ENCODE measurements at regions not wholly inside any gene's neighbourhood (a gene's known extent, or its start where the extent isn't known, plus 50 kb on each side); places are given as distances from the start of the nearest gene placed in this dataset.
"Not testable (repeated sequence)": the region's sequence is repeated elsewhere in the genome, so short reads cannot be mapped to it uniquely, and the experiment has no call there.

DNA sequence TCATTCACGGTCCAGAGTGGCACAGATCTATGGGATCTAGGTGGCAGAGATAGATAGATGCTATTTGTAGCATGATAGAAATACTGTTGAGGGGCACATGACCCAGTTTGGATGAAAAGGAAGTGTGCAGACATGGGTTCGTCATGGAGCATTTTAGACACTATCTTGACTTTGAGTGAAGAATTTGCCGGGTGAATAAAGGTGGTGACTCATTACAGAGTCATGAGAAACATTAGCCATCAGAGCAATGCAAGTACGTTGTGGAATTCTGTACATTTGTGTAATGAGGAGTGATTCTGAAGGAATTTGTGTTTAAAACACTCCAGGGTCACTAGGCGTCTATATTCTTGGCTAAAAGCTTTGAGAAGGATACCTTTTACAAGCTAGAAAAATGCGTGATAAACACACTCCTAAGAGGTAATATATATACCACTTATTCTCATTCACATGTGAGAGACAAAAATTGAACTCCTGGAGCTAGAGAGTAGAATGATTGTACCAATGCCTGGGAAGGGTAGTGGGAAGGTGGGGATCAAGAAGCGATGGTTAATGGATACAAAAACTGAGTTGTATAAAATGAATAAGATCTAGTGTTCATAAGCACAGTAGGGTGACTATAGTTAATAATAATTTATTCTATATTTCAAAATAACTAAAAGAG, 593.7 kb upstream of the LUZP2 start:
- DNase-seq (ENCODE audit: low read depth in 3 of 3, low spot score in 2 of 3): no peak

DNA sequence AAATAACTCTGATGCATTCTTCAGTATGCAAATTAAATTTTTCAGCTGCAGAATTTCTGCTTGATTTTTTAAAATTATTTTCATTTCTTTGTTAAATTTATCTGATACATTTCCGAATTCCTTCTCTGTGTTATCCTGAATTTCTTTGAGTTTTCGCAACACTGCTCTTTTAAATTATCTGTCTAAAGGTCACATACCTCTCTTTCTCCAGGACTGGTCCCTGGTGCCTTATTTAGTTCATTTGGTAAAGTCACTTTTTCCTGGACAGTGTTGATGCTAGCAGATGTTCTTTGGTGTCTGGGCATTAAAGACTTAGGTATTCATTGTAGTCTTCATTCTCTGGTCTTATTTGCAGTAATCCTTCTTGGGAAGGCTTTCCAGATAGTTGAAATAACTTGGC, 577.4 kb upstream of the LUZP2 start:
- no peak for DNase-seq (ENCODE audit: low read depth in 3 of 3, low spot score in 2 of 3)

DNA sequence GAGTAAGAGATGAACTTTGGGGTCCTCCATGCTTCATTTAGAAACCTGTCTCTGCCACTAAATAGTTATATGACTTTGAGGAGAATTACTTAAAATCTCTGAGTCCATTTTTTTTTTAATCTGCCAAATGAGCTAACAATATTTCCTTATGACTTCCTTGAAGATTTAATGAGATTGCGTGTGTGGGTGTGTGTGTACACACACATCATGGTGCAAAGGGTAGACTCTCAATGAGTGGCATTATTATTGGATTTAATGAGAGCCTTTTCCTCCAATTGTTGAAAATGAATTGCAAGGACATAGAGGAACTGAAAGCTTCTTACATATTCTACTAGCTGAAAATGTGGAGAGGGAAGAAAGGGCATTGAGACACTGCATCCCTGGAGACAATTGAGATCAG, 573.5 kb upstream of the LUZP2 start:
- no peak for DNase-seq (ENCODE audit: low read depth in 3 of 3, low spot score in 2 of 3)

DNA sequence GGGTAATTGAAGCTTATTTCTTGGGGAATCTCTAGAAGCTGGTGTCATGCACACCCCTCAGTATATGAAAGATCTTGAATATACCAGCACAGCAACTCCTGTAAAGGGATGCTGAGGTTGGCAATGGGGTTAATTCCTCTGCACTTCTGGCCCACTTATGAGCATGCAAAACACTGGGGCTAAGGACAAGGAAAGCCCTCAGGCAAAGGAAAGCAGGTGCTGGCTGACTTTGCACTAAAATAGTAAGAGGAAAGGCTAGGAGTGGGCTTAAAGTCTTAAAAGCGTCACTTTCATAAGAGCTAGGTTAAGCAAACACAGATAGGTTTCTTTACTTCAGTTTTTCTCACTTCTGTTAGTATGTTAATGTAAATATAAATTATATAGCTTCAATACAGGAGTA, 572.6 kb upstream of the LUZP2 start:
- no peak for DNase-seq (ENCODE audit: low read depth in 3 of 3, low spot score in 2 of 3)

DNA sequence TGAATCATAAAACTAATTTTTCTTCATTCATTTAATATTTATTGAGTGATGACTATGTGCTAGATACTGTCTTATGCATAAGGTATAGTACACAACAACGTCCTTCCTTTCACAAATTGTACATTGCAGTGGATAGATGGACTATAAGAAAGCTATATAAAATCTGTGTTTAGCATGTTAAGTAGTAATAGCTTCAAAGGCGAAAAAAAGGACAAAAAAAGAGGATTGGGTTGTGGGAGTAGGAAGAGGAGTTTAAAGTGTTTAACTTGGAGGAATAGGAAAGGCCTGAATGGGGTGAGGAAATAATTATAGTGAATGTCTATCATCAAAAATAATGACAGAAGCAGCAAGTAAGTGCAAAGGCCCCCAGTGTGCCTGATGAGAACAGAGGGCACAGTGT, 565.4 kb upstream of the LUZP2 start:
- DNase-seq (ENCODE audit: low read depth in 3 of 3, low spot score in 2 of 3): no peak

DNA sequence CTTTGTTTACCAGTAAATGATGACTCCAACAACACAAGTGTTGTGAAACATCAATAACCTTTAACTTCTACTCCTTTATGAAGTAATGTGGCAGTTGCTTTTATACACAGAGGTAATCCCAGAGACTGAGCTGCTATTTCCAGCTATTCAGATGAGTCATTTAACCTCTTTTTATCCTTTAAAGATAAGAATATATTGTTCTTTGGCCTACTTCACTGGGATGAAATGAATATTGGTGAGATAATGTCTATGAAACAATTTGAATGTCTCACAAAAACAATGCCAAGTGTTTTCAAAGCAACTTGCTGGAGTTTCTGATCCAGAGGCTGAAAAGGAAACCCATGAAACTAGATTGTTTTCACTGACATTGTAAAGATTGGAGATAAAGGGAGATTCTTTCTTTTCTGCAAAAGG, 564.4 kb upstream of the LUZP2 start:
- DNase-seq (ENCODE audit: low read depth in 3 of 3, low spot score in 2 of 3): no peak

DNA sequence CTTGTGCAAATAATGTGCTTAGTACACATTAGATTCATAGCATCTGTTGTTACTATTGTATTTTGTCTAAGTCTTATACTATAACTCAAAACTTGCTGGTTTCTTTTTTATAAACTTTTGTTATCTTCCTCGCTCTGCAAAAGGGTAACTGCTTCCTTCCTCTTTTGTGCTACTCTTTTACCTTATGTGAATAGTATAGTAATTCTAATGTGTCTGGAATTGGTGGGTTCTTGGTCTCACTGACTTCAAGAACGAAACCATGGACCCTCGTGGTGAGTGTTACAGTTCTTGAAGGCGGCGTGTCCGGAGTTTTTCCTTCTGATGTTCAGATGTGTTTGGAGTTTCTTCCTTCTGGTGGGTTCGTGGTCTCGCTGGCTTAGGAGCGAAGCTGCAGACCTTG, 563.1 kb upstream of the LUZP2 start:
- no peak for DNase-seq (ENCODE audit: low read depth in 3 of 3, low spot score in 2 of 3)

DNA sequence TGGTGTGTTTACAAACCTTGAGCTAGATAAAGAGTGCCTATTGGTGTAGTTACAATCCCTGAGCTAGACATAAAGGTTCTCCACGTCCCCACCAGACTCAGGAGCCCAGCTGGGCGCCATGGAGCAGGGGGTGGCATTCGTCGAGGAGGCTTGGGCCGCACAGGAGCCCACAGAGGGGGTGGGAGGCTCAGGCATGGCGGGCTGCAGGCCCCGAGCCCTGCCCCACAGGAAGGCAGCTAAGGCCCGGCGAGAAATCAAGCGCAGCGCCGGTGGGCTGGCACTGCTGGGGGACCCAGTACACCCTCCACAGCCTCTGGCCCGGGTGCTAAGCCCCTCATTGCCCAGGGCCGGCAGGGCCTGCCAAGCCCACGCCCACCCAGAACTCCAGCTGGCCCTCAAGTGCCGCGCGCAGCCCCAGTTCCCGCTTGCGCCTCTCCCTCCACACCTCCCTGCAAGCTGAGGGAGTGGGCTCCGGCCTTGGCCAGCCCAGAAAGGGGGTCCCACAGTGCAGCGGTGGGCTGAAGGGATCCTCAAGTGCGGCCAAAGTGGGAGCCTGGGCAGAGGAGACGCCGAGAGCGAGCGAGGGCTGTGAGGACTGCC, 562.1 kb upstream of the LUZP2 start:
- not testable (repeated sequence) for DNase-seq (ENCODE audit: low read depth in 3 of 3, low spot score in 2 of 3)

DNA sequence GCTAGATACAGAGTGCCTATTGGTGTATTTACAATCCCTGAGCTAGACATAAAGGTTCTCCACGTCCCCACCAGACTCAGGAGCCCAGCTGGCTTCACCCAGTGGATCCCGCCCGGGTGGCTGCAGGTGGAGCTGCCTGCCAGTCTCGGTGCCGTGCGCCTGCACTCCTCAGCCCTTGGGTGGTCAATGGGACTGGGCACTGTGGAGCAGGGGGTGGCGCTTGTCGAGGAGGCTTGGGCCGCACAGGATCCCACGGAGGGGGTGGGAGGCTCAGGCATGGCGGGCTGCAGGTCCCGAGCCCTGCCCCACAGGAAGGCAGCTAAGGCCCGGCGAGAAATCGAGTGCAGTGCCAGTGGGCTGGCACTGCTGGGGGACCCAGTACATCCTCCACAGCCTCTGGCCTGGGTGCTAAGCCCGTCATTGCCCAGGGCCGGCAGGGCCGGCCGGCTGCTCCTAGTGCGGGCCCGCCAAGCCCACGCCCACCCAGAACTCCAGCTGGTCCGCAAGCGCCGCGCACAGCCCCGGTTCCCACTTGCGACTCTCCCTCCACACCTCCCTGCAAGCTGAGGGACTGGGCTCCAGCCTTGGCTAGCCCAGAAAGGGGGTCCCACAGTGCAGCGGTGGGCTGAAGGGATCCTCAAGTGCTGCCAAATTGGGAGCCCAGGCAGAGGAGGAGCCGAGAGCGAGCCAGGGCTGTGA, 554.6 kb upstream of the LUZP2 start:
- DNase-seq (ENCODE audit: low read depth in 3 of 3, low spot score in 2 of 3): not testable (repeated sequence)

DNA sequence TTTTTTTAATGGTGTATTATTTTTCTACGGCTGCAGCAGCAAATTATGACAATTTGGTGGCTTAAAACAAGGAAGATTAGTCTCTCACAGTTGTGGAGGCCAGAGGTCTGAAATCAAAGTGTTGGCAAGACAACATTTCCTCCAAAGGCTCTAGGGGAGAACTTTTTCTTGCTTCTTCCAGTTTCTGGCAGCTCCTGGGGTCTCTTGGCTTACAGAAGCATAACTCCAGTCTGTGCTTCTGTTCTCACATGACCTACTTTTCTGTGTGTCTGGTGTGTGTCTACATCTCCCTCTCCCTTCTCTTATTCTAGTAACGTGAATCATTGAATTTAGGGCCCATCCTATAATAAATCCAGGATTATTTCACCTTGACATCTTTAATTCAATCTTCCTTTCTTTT, 551.9 kb upstream of the LUZP2 start:
- no peak for DNase-seq (ENCODE audit: low read depth in 3 of 3, low spot score in 2 of 3)

DNA sequence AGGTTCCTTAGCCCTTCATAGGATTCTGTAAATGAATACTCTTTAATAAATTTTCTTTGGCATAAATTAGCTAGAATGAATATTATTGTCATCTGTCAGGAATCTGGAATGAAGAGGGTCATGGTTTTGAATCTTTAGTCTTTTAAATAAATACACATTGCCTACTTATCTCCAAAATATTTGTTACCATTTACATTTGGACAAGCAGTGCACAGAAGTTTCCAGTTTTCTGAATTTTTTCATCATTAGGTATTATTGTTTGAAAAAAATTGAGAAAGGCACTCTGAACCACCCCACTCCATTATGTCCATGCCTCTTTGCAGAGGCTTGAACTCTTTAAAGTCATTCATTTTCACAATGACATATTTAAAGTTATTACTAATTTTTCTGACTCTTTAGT, 549.0 kb upstream of the LUZP2 start:
- no peak for DNase-seq (ENCODE audit: low read depth in 3 of 3, low spot score in 2 of 3)

DNA sequence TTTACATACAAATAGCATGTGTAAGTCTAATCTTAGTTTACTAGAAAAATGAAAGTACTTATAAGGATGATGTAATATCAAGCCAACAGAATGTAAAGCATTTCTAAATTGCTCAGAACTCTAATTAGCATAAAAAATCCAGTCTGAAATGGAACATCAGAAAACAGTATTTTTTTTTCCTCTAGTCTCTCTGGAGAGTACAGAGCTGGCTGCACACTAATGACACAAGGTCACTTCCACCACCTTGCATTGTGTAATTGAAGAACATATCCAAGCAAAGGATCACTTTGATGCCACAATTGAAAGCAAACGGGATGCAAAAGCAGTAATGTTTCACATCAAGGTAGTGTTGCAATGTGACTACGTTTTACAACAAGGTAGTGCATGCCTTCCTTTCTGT, 548.0 kb upstream of the LUZP2 start:
- DNase-seq (ENCODE audit: low read depth in 3 of 3, low spot score in 2 of 3): no peak

DNA sequence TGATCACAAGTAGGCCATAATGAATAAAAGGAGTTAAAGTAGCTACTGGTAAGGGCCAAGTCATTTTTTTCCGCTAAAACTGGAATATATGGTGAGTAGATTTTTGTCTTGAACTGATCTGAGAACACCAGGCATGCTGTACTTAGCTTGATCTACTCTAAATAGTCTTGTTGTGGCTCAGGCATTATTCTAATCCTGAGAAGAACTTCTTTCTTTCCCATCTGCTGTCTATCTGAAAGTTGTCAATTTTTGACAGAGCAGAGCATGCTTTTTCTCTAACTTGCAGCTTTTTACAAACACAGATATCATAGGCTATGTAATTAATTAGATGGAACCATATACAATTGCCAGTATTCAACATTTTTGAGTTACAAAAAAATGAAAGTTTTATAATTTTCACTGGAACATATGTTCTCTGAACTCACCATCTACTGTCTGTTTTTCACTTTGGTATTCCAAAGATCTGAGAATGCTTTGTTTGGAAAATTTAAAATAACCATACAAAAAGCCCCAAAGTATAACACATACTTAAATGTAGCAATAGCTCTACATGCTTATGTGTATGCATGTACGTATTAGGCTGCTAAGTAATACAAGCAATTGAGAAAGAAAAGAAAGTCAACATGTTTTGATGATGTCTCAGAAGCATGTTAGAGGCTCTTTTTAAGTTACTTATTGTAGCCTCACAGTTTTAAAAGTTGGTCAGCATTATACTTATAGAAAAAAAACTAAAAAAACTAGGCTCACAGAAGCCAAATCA, 542.7 kb upstream of the LUZP2 start:
- no peak for DNase-seq (ENCODE audit: low read depth in 3 of 3, low spot score in 2 of 3)

DNA sequence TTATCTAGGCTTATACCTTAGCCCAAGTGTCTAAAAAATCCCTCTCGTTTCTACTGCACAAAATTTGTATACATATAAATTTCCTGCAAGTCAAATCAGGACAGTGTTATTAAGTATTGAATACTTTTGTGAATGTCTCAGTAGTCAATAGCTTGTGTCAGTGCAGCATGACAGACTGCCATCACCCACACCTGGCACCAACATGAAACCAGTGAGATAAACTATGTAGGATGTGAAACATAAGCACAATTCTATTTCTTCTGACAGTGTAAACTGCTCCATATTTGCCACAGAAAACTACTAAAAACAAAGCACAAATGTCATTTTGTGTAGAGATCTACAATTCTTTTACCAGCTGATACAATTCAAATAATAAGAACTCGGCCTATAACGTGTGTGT, 542.1 kb upstream of the LUZP2 start:
- no peak for DNase-seq (ENCODE audit: low read depth in 3 of 3, low spot score in 2 of 3)

DNA sequence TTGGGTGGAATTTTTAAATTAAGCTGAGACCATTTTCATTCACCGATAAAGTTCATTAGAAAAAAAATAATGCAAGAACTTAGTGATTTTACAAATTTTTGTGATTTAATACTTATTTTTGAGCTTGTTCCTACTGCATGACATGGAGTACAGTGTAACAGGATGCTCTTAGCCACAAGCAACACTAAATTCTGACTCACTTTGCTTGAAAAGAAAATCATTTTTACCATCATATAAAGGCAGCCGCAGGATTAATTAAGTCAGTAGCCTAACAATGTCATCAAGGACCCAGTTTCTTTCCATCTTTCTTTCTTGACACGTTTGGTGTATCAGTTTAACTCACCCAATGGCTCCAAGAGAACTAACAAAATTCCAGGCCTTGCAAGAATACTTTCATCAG, 540.3 kb upstream of the LUZP2 start:
- DNase-seq (ENCODE audit: low read depth in 3 of 3, low spot score in 2 of 3): no peak

DNA sequence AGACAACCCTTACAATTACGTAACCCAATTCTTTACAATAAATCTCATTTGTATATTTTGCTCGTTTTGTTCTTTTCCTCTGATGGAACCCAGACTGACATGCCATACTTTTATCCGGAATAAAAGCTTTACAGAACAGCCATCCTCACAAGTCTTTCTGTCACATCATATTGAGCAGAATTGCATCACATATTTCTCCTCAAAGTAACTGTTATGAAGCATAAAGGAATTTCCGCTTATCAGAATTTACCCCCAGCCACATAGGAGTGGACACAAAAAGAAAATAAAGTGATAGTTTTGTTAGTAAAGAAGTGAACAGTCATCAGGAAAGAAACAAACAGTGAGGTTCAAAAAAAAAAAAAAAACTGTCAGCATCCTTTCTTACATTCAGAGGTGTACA, 539.5 kb upstream of the LUZP2 start:
- DNase-seq (ENCODE audit: low read depth in 3 of 3, low spot score in 2 of 3): no peak

DNA sequence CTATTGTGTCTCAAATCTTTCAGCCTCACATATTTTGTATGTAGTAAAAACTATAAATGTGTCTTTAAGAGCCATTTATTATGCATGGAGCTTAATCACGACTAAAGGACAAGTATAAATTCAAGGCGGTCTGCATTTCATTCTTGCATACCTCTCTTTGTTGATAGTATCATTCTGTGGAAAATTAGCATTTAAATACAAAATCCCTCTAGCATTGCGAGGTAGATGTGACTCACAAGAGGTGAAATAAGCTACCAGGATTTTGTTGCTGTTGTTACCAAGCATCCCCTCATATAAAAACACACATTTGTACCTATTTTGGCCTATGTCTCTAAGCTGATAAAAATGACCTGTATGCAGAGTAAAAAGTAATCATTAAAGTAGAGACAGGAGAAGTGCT, 537.4 kb upstream of the LUZP2 start:
- DNase-seq (ENCODE audit: low read depth in 3 of 3, low spot score in 2 of 3): no peak

DNA sequence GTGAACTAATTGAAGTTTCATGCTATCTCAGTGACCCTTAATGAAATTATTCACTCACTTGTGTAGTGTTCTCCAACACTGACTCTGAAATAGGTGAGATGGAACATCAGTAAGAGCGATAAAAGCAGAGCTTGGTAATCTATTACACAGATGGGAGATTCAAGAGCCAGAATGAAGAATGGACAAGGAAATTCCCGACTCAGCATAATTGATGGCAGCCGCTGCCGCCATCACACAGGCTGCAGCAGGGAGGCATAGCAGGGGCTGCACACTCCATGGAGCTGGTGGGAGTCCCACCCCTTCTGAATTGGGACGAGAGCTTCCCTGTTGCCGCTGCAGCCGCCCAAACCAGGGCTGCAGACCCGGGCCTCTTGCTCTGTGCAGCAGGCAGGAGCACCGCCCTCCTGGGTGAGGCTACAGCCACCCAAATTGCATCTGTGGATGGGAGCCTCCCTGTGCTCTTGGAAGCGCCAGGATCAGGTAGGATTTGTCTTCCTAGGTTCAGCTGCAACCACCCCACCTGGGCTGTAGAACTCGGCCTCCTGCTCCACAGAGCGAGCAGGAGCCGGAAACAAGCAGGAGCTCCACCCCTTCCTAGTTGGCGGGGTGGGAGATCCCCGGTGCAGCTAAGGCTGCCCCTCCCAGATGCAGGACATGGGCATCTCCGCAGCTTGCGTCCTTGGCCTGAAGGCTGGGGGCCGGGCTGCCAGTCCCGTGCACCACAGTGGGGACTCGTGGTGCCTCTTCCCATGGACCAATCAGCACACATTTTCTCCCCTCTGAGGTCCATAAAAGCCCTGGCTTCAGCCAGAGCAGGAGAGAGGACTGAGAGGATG, 535.1 kb upstream of the LUZP2 start:
- no peak for DNase-seq (ENCODE audit: low read depth in 3 of 3, low spot score in 2 of 3)

DNA sequence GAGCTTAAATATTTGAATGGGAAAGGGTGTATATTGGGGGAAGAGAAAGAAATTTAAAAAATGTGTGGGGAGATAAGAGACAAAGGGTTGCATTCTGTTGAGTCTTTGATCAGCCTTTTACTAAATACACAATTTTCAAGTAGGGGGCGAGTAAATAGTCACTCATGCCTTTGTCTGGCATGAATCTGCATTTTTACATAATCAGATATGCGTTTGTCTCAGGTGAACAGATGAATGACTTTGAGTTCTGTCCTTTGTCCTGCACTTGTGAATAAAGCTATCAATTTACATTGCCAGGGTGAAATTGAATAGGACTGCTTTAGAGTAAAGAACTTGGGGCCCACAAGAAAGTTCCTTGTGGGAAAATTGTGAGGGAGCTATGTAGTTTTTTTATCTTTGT, 523.6 kb upstream of the LUZP2 start:
- no peak for DNase-seq (ENCODE audit: low read depth in 3 of 3, low spot score in 2 of 3)

DNA sequence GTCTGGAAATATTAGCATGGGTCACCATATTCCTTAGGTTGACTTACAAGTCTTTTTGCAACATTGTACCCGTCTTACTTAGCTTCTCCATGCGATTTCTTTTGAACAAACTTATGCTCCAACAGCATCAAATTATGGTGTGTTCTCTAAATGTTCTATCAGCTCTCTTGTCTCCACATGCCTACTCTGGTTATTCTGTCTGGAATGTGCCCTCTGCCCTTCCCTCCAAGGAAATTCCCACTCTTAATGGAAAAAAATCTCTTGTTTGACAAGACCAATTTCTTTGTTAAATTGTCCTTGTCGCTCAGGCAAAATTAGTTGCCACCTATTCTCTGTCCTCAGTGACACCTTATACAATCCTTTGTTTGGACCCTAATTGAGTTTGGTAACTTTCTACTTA, 522.8 kb upstream of the LUZP2 start:
- no peak for DNase-seq (ENCODE audit: low read depth in 3 of 3, low spot score in 2 of 3)

DNA sequence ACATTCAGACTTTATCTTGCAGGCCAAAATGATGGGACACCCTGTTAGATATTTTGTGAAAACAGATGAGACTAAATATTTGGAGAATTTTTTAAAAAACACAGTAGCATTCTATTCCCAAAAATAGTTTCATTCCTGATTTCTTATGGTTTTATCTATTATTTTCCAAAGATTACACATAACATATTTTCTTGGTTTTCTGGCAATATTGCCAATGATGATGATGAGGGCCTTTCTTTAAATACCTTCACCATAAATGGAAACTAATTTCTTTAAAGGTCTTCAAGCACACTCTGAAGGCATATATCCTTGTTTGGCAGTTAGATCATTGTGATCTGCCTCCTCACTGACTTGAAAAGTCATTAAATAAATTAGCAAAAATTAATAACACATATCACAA, 522.3 kb upstream of the LUZP2 start:
- DNase-seq (ENCODE audit: low read depth in 3 of 3, low spot score in 2 of 3): no peak

All from right renal cortex interstitium (tissue), 3 donors.